ENCODE measurements at regions not wholly inside any gene's neighbourhood (a gene's known extent, or its start where the extent isn't known, plus 50 kb on each side); places are given as distances from the start of the nearest gene placed in this dataset.

DNA sequence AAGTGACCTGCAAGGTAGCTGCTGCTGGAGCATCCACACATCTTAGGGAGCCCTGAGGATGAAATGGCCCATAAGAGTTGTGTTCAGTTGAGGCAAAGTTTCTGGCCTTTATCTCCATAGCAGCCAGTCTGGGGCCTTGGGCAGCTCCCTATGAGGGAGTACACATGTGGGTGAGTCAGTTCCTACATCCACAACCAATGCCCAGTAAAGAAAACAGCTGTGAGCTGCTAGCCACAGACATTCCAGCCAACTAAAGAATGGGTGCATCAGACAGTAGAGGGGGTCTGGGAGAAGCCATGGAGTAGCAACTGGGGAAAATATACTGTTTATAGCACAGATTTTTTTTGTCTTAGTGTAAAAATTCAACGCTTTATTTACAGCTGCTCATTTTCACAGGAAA is 720.7 kb downstream of the TLE1 start:
- TF ChIP-seq, protein P1, sequence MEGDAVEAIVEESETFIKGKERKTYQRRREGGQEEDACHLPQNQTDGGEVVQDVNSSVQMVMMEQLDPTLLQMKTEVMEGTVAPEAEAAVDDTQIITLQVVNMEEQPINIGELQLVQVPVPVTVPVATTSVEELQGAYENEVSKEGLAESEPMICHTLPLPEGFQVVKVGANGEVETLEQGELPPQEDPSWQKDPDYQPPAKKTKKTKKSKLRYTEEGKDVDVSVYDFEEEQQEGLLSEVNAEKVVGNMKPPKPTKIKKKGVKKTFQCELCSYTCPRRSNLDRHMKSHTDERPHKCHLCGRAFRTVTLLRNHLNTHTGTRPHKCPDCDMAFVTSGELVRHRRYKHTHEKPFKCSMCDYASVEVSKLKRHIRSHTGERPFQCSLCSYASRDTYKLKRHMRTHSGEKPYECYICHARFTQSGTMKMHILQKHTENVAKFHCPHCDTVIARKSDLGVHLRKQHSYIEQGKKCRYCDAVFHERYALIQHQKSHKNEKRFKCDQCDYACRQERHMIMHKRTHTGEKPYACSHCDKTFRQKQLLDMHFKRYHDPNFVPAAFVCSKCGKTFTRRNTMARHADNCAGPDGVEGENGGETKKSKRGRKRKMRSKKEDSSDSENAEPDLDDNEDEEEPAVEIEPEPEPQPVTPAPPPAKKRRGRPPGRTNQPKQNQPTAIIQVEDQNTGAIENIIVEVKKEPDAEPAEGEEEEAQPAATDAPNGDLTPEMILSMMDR (IDR thresholded peaks at IDR 0.05; ENCODE audit: unreplicated experiment): no peak
- Mint-ChIP-seq H3K9me3 (ENCODE audit: low read depth, unreplicated experiment) (peaks cover 13% of the 10 kb centered on the region), H3K27me3 (ENCODE audit: unreplicated experiment) (no peaks in the 10 kb centered on the region), H3K27ac (ENCODE audit: unreplicated experiment) (no peak overlapping the region), H3K4me3 (ENCODE audit: low read depth, unreplicated experiment) (no peak overlapping the region), H3K4me1 (ENCODE audit: low read depth, unreplicated experiment) (no peaks in the 10 kb centered on the region), H3K36me3 (ENCODE audit: insufficient read depth, unreplicated experiment) (no peaks in the 10 kb centered on the region)
- CTCF ChIA-PET: no interaction called here
- no TSS peak for BruUV-seq (replicated peaks)
- intact Hi-C loops (cut with micrococcal nuclease; ENCODE audit: unreplicated experiment): loop anchor here (10.0 kb wide), 1 partner anchor 56 kb away; no protein-coding TSS in a partner anchor
- no peak for DNase-seq

- TF ChIP-seq, protein P1 (IDR thresholded peaks at IDR 0.05; ENCODE audit: unreplicated experiment): no peak
- Mint-ChIP-seq H3K36me3 (ENCODE audit: insufficient read depth, unreplicated experiment) (no peaks in the 10 kb centered on the region), H3K4me1 (ENCODE audit: low read depth, unreplicated experiment) (no peaks in the 10 kb centered on the region), H3K9me3 (ENCODE audit: low read depth, unreplicated experiment) (peaks cover 5% of the 10 kb centered on the region), H3K4me3 (ENCODE audit: low read depth, unreplicated experiment) (no peak overlapping the region), H3K27ac (ENCODE audit: unreplicated experiment) (no peak overlapping the region), H3K27me3 (ENCODE audit: unreplicated experiment) (no peaks in the 10 kb centered on the region)
- intact Hi-C loops (cut with micrococcal nuclease; ENCODE audit: unreplicated experiment): loop anchor here (10.0 kb wide), 1 partner anchor 60 kb away; no protein-coding TSS in a partner anchor
- BruUV-seq (replicated peaks): no TSS peak
- DNase-seq: no peak
- CTCF ChIA-PET: no interaction called here
Observed at GRCh38 chr9:80964914-80965313, 724.4 kb downstream of the TLE1 start.

DNA sequence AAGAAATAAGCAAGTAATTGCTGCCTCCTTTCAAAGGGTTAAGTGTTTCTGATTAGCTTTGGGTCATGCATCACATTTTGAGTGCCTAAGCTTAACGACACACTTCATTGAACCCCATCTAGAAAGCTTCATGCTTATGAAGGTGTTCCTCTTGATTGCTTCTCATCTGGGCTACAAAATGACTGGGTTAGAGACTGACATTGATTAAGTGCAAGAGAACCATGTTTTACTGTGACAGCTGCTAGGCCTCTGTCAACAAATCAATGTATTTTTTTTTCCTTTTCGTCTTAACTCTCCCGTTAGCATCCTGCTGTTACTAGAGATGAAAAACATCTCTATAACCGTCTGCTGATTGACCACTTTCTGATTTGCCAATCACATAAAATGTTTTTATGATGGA is 725.0 kb downstream of the TLE1 start:
- Mint-ChIP-seq H3K4me3 (ENCODE audit: low read depth, unreplicated experiment) (no peak overlapping the region), H3K4me1 (ENCODE audit: low read depth, unreplicated experiment) (no peaks in the 10 kb centered on the region), H3K9me3 (ENCODE audit: low read depth, unreplicated experiment) (peaks cover 2% of the 10 kb centered on the region), H3K27ac (ENCODE audit: unreplicated experiment) (no peak overlapping the region), H3K27me3 (ENCODE audit: unreplicated experiment) (no peaks in the 10 kb centered on the region), H3K36me3 (ENCODE audit: insufficient read depth, unreplicated experiment) (no peaks in the 10 kb centered on the region)
- no peak for DNase-seq
- no TSS peak for BruUV-seq (replicated peaks)
- CTCF ChIA-PET: no interaction called here
- intact Hi-C loops (cut with micrococcal nuclease; ENCODE audit: unreplicated experiment): loop anchor here (10.0 kb wide), 1 partner anchor 60 kb away; no protein-coding TSS in a partner anchor
- TF ChIP-seq, protein P1 (IDR thresholded peaks at IDR 0.05; ENCODE audit: unreplicated experiment): no peak

- Mint-ChIP-seq H3K4me3 (ENCODE audit: low read depth, unreplicated experiment) (no peak overlapping the region), H3K27ac (ENCODE audit: unreplicated experiment) (no peak overlapping the region), H3K4me1 (ENCODE audit: low read depth, unreplicated experiment) (no peaks in the 10 kb centered on the region), H3K36me3 (ENCODE audit: insufficient read depth, unreplicated experiment) (no peaks in the 10 kb centered on the region), H3K9me3 (ENCODE audit: low read depth, unreplicated experiment) (peaks cover 2% of the 10 kb centered on the region), H3K27me3 (ENCODE audit: unreplicated experiment) (no peaks in the 10 kb centered on the region)
- BruUV-seq (replicated peaks): no TSS peak
- TF ChIP-seq, protein P1 (IDR thresholded peaks at IDR 0.05; ENCODE audit: unreplicated experiment): no peak
- CTCF ChIA-PET: no interaction called here
- no peak for DNase-seq
- intact Hi-C loops (cut with micrococcal nuclease; ENCODE audit: unreplicated experiment): loop anchor here (10.0 kb wide), 1 partner anchor 47 kb away; no protein-coding TSS in a partner anchor
Observed at GRCh38 chr9:80957801-80958200, 731.5 kb downstream of the TLE1 start.
